HG03342 (cell line): ENCODE measurements at regions not wholly inside any gene's neighbourhood (a gene's known extent, or its start where the extent isn't known, plus 50 kb on each side); places are given as distances from the start of the nearest gene placed in this dataset.
"Not testable (repeated sequence)": the region's sequence is repeated elsewhere in the genome, so short reads cannot be mapped to it uniquely, and the experiment has no call there.

Source experiments
- ATAC-seq: cut with Tn5 transposase; IDR thresholded peaks from one replicate; pipeline ENCODE4 v1.9.1; 2021; ENCODE audit warnings: mild to moderate bottlenecking, moderate library complexity; ENCODE audit not compliant: unreplicated experiment

DNA sequence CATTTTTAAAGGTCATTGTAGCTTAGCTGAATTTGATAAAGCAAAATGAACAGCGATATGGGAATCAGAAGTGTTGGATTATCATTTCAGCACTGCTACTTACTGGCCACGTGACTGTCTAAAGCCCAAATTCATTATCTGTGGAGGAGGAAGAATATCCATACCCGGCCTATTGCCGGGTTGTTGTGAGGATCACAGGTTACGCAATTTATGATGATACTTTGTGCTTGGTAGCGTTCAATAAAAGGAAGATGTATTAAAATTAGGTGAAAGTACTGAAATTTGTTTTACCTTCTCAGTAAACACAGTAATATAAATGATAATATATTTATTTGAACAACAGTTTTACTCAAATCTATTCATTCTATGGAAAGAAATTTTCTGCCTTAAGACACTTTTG, 1540.2 kb downstream of the ADGRL3 start:
- no peak for ATAC-seq

DNA sequence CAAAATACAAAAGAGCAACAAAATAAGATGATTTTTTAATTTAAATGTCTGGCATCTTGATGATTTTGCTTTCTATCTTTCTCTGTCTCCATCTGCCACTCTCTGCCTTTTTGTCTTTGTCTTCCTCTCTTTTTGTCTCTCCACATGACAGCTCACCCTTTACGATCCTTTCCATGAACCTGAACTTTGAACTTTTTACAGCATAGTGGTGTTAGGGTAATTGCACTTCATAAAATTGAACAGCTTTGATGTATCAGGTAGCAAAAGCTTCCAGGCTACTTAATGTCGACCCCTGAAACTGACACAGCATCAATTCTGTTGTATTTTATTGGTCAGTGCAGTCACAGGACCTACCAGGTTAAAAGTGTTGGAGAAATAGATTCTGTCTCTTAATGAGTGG, 1517.0 kb downstream of the ADGRL3 start:
- ATAC-seq, result no peak

DNA sequence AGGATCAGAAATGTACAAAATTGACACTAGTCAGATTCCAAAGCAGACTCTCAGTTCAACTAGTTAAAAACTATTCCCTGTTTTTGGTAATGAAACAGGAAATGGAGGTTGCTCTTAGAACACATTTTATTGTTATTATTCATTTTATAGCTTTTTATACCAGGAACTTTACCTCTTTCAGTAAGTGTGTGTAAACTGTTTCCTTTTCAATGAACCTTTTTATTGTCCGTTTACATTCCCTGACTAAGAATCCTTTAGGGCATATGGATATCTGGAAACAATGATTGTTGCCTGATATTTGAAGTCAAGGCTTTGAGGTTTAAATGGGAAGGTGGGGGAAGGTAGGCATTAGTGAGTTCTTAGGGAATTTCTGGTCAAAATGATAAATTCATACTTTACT, 1511.4 kb downstream of the ADGRL3 start:
- no peak for ATAC-seq

DNA sequence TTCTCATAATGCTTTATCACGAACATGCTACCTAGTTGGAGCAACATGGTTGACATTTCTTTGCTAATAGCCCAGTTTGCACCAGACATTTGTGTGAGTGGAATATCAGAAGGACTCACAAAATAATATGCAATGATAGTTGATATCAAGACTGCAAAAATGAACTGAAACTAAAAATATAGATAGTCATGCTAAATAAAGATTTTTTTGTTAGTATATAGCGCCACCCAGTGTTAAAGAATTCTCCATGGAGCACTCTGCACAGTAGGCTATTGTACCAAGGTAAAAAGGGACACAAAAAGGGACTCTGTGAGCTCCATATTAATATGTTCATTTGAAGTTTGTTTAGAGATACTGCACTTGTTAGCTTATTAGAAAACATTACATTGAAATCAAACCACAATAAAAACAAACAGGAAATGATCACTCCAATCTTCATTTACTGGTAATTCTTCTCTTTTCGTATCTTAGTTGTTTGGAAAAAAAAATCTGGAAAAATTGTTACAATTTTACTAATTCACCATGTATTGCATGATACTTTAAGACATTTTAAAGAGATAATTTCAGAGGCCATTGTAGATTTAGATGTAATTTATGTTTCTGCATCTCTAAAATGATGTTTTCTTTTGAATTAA, 1509.6 kb downstream of the ADGRL3 start:
- ATAC-seq, result peak; percentile 79

DNA sequence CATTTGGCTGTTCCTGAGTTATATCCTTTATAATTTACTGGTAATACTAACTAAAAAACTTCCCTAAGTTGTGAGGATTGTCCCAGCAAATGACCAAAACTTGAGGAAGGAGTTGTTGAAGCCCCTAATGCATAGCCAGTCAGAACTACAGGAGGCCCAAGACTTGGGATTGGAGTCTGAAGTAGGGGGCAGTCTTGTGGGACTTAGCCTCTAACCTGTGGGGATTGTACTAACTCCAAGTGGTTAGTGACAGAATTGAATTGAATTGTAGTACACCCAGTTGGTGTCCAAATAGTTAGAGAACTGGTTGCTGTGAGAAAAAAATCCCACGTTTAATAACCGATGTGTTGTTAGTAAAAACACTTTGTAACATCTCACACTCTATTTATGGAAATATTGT, 1506.3 kb downstream of the ADGRL3 start:
- no peak for ATAC-seq

DNA sequence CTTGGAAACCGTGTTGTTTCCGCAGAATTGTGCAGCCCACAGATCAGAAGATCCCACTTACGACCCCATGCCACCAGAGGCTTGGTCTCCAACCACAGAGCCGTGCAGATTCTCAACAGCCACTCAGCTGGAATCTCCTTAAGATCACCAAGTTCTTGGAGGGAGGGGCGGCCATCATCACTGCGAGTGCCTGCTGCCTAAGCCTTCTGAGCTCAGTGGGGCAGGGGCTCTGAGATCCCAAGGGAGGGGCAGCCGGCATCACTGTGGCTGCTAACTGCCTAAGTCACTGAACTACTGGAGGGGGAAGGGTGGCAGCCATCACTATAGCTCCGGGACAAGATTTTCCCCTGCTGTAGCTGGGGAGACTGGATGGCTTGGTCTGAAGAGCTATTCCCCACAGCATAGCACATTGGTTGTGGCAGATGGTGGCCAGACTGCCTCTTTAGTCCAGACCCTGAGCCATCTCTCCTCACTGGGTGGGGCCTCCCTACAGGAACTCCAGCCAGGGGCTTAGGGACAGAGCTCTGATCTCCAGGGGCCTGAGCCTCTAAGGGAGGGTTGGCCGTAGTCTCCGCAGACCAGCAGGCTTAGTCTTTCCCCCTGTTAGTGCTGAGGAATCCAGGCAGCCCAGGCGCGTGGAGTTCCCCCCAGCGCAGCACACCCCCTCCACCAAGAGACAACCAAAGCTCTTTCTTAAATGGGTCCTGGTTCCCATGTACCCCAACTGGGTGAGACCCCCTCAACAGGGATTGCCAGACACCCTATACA, 1483.9 kb downstream of the ADGRL3 start:
- no peak for ATAC-seq

DNA sequence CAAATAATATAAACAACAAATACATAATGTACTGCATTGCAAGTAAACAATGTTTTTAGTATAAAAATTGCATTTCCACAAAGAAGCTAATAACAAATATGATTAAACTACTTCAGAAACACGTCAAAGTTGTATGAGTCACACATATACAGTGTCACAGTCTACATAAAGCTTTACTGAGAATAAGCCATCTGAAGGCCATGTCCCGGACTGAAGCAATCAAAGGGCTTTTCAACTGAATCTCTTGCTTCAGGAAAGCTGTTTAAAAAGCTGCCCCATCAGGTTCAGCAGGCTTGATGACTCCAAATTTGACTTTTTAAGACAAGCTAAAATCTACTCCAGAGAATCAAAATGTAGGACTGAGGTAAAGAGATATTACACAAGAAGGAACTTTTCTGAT, 1476.8 kb downstream of the ADGRL3 start:
- no peak for ATAC-seq

DNA sequence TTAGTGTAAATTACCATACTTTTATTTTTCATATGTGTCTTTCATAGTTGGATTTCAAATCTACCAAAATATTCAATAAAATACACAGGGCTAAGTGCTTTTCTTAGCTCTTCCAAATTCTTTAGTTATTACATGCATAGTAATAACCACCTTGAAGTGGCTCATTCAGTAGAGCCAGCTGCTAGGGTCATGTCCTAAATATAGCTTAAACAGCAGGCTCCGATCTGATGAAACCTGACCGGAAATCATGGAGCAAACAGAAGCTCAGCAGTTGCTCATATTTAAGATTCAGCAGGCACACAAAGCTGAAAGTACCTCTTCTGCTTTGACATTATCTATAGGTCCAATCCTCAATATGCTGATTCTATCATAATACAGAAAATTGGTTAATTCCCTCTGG, 1470.4 kb downstream of the ADGRL3 start:
- ATAC-seq, result no peak

DNA sequence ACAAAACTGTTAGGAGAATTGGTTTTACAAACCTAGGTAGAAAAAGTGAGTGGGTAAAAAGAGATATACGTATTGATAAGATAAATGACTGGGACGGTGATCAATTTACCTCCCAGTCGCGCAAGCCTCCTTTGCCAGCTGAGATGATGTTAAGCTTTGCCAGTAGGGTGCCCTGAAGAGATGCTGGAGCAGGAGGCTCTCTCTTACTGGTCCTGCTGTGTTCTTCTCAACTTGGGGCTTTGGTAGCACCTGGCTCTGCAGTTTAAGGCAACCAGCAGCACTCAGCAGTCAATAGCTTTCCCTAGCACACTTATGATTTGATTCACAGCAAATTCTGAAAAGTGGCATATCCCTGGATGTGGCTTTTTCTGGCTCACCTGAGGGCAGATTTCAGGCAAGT, 1461.7 kb downstream of the ADGRL3 start:
- no peak for ATAC-seq

DNA sequence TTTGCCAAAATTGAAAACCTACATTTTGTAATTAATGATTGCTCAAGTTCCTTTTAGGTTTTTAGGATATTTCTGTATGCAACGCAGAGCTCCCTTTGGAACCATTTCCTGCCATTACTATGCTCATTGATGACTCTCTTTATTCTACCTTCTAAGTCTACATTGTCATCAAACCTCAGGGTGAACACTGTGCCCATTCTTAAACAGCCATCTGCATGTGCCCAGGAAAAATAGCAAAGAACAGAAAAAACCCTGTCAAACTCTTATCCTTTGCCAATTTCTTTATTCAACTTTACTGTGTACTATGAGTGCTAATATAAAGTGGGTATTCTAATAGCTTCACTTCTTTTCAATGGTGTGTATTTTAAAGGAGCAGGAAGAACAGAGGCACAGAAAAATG, 1455.9 kb downstream of the ADGRL3 start:
- ATAC-seq, result no peak

DNA sequence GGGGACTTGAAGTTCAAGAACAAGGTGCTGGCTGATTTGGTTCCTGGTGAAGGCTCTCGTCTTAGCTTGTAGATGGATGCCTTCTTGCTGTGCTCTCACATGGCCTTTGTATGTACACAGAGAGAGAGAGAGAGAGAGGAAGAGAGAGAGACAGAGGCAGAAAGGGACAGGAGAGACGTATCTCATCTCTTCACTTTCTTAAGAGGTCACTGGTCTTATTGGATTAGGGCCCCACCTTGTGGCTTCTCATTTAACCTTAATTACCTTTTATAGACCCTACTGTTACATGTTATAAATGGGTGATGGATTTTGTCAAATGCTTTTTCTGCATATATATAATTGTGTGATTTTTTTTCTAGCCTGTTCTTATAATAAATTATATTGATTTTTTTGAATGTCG, 1444.2 kb downstream of the ADGRL3 start:
- ATAC-seq, result no peak

DNA sequence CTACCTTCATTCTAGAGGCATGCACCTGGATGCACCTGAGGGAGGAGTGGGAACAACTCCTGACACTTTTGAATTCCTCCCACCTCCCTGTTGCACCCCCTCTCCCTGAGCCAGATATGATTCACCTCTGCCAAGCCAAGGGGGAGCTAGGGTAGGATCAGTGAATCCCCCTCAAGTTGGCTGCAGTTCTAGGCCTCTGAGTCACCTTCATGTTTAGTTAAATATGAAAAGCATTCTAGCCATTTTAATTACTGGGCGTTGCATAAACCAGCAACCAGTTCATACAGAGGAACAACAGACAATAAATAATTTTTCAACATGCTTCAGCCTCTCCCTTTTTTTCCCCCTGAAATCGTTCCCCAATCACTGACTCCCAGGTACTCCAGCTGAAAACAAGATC, 1440.2 kb downstream of the ADGRL3 start:
- ATAC-seq, result no peak

DNA sequence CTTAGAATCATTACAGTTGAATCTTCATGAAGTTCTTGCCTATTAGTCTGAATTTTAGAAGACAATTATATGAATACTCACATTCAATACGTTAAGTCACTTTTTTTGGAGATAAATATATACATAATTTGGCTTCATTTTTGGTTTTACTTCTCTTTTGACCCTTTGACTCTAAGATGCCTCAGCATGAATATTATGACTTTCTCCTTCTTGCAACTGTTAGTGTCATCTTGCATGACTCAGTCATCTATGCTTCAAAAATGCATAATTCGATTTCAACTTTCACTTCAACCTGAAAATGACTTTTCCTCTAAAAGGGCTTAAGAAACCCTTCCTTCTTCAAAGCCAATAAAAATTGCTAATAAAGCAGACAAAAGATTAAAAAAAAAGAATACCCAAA, 1427.5 kb downstream of the ADGRL3 start:
- no peak for ATAC-seq

DNA sequence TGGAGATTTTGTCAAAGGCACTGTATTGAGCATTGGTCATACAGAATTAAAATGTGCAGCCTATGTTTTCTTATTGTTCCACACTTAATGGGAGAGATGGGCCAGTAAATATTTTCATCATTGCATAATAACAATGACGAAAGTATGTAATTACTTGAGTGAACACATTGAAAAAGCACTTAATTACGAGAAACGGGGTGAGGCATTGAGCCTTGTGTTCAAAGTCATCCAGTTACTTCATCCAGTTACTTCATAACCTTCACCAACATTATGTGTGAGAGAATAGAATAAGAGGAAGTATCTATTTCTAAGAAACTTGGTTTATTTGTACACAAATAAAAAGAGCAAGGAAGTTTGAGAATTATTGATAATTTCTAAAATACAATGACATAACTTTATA, 1427.0 kb downstream of the ADGRL3 start:
- ATAC-seq, result no peak

DNA sequence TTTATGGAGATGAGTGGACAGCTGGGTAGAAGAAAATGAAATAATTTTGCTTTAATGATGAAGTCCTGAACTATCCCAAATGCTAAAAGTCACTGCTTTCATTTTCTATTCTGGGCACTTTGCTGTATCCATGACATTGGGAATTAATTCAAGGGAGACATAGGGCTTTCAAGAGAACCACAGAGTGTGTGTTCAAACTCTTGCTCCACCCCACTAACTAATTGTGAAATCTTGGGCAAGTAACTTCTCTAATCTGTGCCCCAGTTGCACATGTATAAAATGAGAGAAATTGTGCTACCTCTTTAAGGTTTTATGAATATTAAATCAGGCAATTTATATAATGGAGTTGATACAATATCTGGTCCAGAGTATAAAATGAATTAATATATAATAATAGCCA, 1422.0 kb downstream of the ADGRL3 start:
- ATAC-seq, result no peak

DNA sequence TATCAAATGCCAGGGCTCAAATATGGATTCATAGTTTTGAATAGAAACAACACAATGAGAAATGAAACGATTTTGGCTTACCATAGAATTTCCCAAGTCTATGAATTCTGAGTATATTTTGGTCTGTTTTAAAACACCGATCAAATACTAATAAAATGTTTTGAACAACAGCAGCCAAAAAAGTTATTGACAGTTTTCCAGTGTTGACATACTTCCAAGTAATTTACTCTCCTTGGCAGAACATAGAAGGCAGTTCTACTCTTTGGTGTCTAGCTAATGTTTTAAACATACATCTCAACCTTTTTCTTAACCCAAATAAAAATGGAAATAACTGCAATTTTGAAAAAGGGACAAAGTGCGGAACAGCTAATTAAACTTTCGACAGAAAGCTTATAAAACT, 1419.8 kb downstream of the ADGRL3 start:
- ATAC-seq, result no peak

DNA sequence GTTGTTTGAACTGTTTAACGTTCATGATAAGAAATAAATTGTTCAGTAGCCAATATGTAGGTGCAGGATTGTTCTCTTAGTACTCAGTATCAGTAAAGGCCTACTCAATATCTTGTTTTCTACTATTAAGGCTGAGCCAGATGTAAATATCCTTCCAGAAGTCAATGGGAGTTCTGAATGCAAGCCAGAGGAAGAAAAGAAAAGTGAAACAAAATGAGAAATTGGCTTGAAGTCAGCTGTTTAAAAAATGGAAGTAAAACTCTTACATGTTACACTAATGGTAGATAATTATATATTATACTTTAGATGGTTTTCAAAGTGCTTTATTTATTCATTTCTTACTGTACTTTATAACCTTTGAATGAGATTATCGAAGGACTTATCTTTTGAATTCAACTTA, 1417.9 kb downstream of the ADGRL3 start:
- no peak for ATAC-seq

DNA sequence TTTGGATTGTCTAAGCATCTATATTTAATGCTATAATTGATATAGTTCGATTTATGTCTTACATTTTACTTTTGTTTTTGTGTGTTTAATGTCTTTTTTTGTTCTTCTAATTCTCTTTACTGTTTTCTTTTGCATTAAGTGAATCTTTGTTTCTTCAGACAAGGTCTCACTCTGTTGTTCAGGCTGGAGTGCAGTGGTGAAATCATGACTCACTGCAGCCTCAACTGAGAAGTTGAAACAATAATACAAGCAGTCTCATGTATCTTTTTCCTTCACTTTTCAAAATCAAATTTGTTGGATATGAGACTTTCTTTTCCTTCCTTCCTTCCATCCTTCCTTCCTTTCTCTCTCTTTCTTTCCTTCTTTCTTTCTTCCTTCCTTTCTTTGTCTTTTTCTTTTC, 1401.6 kb downstream of the ADGRL3 start:
- ATAC-seq, result no peak

DNA sequence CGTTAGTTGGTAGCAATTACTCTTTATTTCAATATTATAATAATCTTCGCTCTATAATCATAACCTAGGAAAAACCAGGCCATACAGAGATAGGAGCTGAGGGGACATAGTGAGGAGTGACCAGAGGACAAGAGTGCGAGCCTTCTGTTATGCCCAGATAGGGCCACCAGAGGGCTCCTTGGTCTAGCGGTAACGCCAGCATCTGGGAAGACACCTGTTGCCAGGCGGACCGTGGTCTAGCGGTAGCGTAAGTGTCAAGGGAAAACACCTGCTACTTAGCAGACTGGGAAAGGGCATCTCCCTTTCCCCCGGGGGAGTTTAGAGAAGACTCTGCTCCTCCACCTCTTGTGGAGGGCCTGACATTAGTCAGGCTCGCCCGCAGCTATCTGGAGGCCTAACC, 1395.1 kb downstream of the ADGRL3 start:
- not testable (repeated sequence) for ATAC-seq

DNA sequence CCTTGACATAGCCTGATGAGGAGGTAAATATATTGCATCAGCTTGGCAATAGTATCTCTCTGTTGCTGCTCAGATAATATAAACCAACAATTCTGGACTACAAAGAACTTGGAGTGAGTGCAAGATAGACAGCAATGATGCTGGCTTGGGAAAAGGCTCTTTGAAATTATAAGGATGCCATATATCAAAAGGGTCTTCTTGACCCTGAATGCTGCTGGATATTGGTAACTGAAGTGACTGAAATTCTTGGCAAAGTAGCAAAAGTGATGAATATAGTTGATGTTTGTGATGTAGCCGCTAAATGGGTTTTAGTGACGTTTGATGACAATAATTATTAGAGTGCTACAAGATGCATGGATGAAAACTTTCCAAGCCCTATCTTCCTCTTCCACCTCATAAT, 1391.6 kb downstream of the ADGRL3 start:
- no peak for ATAC-seq

DNA sequence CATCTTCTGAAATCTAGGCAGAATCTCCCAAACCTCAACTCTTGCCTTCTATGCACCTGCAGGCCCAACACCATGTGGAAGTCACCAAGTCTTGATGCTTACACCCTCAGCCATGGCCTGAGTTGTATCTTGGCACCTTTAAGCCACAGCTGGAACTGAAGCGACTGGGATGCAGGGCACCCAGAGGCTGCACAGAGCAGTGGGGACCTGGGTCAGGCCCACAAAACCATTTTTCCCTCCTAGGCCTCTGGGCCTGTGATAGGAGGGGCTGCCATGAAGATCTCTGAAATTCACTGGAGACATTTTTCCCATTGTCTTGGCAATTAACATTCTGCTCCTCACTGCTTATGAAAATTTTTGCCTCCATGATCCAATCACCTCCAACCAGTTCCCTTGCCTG, 1388.5 kb downstream of the ADGRL3 start:
- no peak for ATAC-seq

DNA sequence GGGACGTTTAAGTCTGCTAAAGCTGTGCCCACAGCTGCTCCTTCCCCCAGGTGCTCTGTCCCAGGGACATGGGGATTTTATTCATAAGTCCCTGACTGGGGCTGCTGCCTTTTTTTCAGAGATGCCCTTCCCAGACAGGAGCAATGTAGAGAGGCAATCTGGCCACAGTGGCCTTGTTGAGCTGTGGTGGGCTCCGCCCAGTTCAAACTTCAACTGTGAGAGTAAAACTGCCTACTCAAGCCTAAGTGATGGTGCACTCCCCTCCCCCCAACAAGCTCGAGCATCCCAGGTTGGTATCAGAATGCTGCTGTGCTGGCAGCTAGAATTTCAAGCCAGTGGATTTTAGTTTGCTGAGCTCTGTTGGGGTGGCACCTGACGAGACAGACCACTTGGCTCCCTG, 1371.4 kb downstream of the ADGRL3 start:
- no peak for ATAC-seq

DNA sequence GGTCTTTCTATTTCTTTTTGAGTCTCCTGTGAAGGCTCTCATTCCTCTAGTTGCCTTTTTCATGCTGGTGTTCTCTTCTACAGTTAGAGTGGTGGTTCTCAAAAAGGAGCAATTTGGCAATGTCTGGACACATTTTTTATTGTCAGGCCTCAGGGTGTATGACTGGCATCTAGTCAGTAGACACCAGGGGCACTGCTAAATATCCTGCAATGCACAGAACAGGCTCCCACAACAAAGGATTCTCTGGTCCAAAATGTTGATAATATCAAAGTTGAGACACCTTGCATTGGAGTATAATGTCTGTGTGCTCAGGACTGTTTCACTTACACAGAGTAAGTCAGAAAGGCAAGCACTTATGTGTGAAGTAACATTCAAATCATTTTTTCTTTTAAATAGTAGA, 1360.7 kb downstream of the ADGRL3 start:
- no peak for ATAC-seq
